Stimulated activated CD4-positive, alpha-beta T cell treated with anti-CD3 and anti-CD28 coated beads, Interleukin-4, amount 100 ng/mL, for 24 hours (primary cell): ENCODE measurements at regions not wholly inside any gene's neighbourhood (a gene's known extent, or its start where the extent isn't known, plus 50 kb on each side); places are given as distances from the start of the nearest gene placed in this dataset.

Source experiments
- DNase-seq: peaks from one replicate; pipeline ENCODE4 v3.0.0-alpha.2; 2020

- no peak for DNase-seq
Observed at GRCh38 chr2:129247751-129248150, 731.7 kb upstream of the RAB6C start.

- DNase-seq = no peak
Observed at GRCh38 chr2:129248198-129248597, 731.3 kb upstream of the RAB6C start.

- no peak for DNase-seq
Observed at GRCh38 chr2:129252781-129253460, 726.5 kb upstream of the RAB6C start.

- no peak for DNase-seq
Observed at GRCh38 chr2:129253461-129253812, 726.0 kb upstream of the RAB6C start.

- DNase-seq = no peak
Observed at GRCh38 chr2:129254718-129255117, 724.7 kb upstream of the RAB6C start.

- DNase-seq = no peak
Observed at GRCh38 chr2:129255610-129256313, 723.7 kb upstream of the RAB6C start.

GRCh38 chr2:129256642-129257041 is 722.8 kb upstream of the RAB6C start:
- no peak for DNase-seq

- no peak for DNase-seq
Observed at GRCh38 chr2:129262934-129263333, 716.5 kb upstream of the RAB6C start.

- no peak for DNase-seq
Observed at GRCh38 chr2:129263939-129264338, 715.5 kb upstream of the RAB6C start.

- no peak for DNase-seq
Observed at GRCh38 chr2:129267559-129267958, 711.9 kb upstream of the RAB6C start.

- no peak for DNase-seq
Observed at GRCh38 chr2:129273266-129274037, 706.0 kb upstream of the RAB6C start.

GRCh38 chr2:129274038-129274415 is 705.4 kb upstream of the RAB6C start:
- no peak for DNase-seq

GRCh38 chr2:129274918-129275317 is 704.5 kb upstream of the RAB6C start:
- no peak for DNase-seq

- no peak for DNase-seq
Observed at GRCh38 chr2:129275706-129276105, 703.8 kb upstream of the RAB6C start.

GRCh38 chr2:129276978-129277584 is 702.4 kb upstream of the RAB6C start:
- DNase-seq = no peak

GRCh38 chr2:129277585-129277981 is 701.9 kb upstream of the RAB6C start:
- no peak for DNase-seq

- no peak for DNase-seq
Observed at GRCh38 chr2:129281791-129282530, 697.5 kb upstream of the RAB6C start.

GRCh38 chr2:129285012-129285411 is 694.5 kb upstream of the RAB6C start:
- DNase-seq = no peak

GRCh38 chr2:129293326-129293725 is 686.1 kb upstream of the RAB6C start:
- DNase-seq = no peak

GRCh38 chr2:129296396-129296795 is 683.1 kb upstream of the RAB6C start:
- DNase-seq = no peak

- DNase-seq = no peak
Observed at GRCh38 chr2:129296806-129297205, 682.7 kb upstream of the RAB6C start.

GRCh38 chr2:129297430-129297829 is 682.0 kb upstream of the RAB6C start:
- DNase-seq = no peak

- no peak for DNase-seq
Observed at GRCh38 chr2:129299338-129299737, 680.1 kb upstream of the RAB6C start.
